CD4-positive, alpha-beta T cell treated with Interleukin-6 for 4 hours (primary cell): ENCODE measurements at regions not wholly inside any gene's neighbourhood (a gene's known extent, or its start where the extent isn't known, plus 50 kb on each side); places are given as distances from the start of the nearest gene placed in this dataset.

Experiments used
- DNase-seq: peaks from one replicate; pipeline ENCODE4 v3.0.0-alpha.2; 2020; ENCODE audit warnings: mixed read lengths

GRCh38 chr12:65598688-65599087 lies 225.6 kb upstream of the HMGA2 start:
- no peak for DNase-seq

DNA sequence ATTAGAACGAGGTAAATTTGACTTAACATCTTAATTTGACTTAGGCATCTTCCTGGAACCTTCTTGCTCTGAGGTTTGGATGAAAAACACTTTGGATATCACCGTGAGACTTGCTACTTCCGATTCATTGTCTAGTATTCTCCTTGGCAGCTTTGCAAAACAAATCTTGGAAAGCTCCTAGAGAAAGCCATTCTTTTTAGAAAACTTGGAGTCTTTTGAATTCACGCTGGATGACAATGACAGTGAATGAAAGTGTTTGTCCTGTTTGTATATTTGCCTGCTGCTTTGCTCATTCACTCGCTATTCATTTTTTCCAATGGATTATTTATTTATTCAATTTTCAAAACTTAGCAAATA lies 222.1 kb upstream of the HMGA2 start:
- DNase-seq, result no peak

GRCh38 chr12:65602610-65603295 lies 221.5 kb upstream of the HMGA2 start:
- DNase-seq, result peak; percentile 17

DNA sequence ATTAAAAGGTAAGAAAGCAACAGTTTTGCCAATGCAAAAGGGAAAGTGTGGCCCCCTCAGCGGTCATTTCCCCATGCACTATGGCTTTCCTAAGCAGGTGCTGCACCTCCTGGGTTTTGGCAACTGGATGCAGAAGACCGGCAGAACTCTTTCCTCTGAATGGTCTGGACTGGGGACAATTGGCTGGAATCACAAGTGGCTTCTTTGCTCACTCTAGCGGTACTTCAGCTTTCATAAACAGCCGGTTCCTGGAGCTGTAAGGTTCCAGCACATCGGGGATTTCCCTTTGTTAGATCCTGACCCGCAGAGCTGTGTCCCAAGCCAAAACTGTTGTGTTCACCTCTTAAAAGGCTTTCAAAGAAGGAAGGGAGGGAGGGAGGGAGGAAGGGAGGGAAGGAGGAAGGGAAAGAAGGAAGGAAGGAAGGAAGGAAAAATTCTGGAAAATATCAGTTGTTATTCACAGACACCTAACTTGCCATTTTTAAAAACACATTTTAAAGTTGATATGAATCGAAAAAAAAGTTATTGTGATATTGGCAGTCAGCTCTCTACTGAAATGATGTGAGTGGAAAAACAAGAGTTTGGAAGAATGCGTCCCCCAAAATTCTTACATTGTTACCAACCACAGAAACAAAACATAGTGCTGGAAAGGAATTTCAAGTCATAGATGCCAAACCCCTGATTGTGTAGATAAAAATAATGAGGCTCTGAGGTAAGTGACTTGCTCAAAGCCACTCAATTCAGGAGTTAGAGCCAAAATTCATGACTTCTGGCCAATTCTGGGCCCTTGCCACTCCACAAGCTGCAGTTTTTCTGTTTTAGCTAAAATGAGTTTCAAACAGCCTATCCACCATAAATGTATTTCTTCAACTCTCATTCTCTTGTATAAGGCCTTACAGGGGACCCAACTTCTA lies 220.6 kb upstream of the HMGA2 start:
- DNase-seq, result no peak

DNA sequence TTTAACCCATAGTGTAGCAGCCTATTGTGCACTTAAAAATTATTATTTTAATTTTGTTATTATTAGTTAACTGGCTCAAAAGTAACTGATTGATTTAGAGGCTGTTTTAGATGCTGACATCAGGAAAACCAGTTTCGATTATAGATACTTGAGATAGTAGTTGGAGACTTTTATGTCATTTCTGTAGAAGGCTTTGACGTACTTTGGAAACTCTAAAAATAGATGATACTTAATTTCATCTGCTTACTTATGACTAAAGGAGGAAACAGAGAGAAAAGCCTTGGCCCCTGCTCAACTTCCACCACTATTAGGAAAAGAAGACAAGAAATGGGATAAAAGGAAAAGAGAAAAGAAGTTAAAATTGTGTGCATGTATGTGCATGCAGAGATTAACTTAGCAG lies 219.3 kb upstream of the HMGA2 start:
- no peak for DNase-seq

DNA sequence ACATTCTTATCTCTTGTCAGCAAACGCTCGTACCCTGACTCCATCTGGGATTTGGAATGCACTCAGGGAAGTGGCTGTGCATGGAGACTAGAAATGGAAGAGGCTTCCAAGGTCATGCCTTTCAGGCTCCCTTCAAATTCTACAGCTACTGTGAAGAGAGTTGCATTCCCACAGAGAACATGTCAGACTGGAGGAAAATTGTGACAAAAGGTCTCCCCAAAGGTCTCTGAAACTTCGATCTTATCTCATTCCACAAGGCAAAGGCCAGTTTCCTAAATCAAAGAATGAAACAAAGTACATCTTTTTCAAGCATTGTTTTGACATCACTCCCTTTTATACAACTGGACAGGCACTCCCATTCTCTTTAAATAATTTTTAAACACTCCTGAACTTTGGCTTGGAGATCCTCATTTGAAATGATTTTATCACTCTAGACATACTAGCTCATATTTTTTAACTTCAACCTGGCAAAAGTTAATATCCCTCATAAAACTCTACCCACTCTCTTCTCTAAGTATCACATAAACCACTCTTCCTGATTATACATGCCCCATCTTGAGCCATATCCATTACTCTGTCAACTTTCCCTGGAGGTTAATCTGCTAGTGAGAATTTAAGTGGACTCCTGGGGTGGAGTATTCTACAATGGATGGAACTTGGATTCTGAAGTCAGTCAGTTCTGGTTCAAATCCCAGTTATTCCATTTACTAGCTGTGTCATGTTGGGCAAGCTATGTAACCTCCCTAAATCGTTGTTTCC lies 218.1 kb upstream of the HMGA2 start:
- DNase-seq, result no peak

- DNase-seq, result no peak
Observed at GRCh38 chr12:65607401-65607841, 216.9 kb upstream of the HMGA2 start.

DNA sequence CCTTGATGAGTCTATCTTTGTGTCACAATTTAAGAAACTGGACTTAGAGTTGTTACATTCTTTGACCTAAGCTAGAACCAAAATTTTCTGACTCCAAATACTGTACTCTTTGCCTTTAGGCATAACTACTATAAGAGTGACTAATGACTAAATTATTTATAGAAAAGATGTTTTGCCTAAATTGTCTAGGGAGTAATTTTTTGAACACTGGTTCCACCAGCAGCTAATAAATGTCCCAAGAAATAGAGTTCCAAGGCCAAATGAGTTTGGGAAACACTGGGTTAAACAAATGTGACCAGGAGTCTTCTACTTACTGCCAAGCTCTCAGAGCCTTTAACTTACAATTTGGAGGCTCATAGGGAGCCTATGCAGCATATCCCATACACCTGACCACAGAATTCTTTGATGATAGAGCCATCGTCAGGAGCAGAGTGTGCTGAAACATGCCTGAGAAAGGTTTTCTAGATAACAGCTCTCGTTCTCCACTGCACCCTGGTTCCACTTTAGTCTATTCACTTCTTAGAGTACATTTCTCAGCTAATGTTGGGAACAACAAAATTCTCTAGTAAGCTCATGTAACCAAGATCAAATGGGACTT lies 215.9 kb upstream of the HMGA2 start:
- no peak for DNase-seq

DNA sequence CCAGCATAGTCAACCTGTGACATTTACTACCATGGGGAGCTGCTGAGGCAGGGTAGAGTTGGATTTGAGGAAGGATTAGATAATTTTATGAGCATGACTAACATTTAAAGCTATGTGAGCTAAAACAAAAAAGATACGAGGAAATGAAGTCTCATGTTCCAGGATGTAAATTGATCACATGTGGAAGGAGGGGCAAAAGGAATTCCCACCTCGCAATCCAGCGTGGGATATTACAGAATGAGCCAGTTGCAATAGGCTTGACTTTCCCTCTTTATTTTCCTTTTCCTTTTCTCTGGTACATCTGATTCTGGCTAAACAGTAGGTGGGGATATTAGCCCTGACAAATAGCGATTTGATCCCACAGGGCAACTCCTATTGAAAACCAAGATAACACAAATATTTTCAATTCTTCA lies 214.9 kb upstream of the HMGA2 start:
- DNase-seq, result no peak

GRCh38 chr12:65611396-65611795 lies 212.9 kb upstream of the HMGA2 start:
- DNase-seq, result no peak

GRCh38 chr12:65612440-65612839 lies 211.8 kb upstream of the HMGA2 start:
- no peak for DNase-seq

GRCh38 chr12:65613692-65614091 lies 210.6 kb upstream of the HMGA2 start:
- no peak for DNase-seq

GRCh38 chr12:65614259-65614889 lies 209.9 kb upstream of the HMGA2 start:
- DNase-seq, result no peak

- DNase-seq, result no peak
Observed at GRCh38 chr12:65615118-65615517, 209.2 kb upstream of the HMGA2 start.

DNA sequence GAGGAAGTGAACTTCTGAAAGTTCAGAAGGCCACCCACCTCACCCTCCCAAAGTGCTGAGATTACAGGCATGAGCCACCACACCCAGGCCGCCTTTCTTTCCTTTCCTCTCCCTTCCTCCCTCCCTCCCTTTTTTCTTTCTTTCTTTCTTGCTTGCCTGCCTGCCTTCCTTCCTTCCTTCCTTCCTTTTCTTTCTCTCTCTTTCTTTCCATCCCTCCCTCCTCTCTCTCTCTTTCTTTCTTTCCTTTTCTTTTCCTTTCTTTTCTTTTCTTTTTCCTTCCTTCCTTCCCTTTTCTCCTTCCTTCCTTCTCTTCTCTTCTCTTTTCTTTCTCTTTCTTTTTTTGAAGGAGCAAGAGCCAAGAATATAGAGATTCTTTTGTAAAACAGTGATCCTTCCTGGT lies 208.3 kb upstream of the HMGA2 start:
- DNase-seq, result no peak

- no peak for DNase-seq
Observed at GRCh38 chr12:65618588-65618987, 205.7 kb upstream of the HMGA2 start.

DNA sequence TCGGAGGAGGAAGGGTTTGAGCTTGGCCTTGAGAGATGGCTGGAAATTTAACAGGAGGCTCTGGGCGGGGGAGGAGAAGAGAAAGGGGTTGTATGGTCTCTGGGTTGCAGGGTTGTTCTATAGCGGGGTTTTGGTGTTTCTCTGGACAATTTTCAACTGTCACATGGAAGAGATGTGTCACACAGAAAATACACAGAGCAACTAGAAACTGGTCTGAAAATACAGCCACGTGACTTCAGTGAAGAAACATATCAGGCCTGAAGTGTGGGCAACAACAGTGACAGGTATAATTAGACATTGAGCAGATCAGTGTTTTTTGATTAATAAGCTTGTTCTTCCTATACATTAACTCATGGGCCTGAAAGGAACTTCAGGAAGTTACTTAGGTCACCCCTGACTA lies 205.3 kb upstream of the HMGA2 start:
- no peak for DNase-seq

- no peak for DNase-seq
Observed at GRCh38 chr12:65620046-65620445, 204.2 kb upstream of the HMGA2 start.

- no peak for DNase-seq
Observed at GRCh38 chr12:65622056-65622455, 202.2 kb upstream of the HMGA2 start.

DNA sequence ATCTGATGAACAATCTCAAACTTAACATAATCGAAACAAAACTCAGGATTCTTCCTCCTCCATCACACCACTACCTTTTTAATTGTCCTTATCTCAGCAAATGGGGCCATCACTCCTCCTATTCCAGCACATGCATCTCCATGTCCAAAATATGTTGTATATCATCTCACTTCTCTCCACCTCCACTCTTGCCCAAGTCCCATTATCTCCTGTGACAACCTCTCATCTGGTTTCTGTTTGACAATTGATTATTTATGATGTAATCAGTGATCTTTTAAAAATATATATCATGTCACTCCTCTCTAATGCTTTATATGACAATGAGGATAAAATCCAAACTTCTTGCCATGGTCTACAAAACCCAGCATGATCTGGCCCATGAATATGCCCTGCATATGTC lies 200.8 kb upstream of the HMGA2 start:
- no peak for DNase-seq

DNA sequence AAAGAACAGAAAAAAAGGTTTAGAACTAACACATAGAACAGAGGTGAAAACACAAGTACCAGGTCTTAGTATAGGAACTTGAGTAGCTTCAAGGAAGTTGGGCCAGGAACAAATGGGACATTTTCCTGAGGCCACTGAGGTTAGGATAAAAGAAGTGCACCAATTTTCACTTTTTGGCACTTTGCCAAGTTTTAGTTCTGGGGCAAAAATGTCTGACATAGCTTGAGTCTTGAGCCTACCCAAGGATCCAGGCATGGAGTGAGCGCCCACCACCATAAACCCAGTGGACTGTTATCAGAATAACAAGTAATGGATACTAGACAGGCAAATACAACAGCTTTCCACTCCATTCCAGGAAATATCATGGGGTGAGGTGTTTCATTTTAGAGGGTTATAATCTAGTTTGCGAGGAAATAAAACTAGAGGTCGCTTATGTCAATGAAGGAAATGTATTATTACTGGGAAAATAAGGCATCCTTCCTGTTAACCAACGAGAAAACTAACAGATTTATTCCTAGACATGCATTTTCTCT lies 199.7 kb upstream of the HMGA2 start:
- no peak for DNase-seq

DNA sequence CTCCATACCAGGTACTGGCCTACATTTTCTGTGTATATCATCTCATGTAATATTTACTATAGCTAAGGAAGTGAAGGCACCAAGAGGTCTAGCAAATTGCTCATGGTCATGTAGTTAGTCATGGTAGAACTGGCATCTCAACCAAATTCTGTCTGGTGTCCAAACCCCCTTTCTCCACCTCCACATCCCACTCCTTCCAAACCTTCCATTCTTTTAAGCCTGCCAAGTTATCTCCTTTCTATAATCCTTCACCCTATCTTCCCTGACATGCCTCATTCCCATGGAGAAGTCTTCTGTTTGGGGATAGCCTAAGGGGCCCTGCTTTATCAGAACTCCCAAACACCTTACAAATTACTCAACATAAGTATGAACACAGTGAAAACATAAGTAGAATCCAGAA lies 196.2 kb upstream of the HMGA2 start:
- no peak for DNase-seq
